ENCODE measurements at regions not wholly inside any gene's neighbourhood (a gene's known extent, or its start where the extent isn't known, plus 50 kb on each side); places are given as distances from the start of the nearest gene placed in this dataset.

DNA sequence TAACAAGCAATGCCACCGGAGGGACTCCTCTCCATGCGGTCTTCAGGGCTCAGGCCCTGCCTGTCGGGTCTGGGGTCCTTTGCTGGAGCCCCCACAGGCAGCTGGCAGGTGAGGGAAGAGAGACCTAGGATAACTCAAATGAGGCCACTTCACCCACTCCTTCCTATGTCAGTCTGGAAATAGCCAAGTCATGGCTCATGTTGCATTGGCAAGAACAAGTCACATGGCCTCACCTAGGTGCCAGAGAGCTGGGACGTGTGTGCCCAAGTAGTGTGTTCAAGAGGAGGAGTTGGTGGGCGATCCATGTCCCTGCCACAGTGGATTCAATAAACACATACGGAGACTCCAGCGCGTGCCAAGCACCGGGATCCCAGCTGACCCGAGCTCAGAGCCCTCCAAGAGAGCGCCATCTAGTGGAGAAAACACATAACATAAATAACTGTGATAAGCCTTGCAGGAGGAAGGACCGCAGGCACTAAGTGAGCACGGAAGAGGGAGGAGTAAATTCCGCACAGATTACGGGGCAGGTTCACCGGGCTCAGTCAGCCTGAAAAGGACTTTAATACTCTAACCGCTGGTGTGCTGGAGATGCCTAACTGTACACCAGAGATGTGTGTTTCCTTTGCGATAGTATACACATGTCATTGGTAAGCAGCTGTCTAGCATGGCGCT, 580.8 kb downstream of the CCDC171 start:
- peak; percentile 25 for DNase-seq (ENCODE audit: low read depth)

DNA sequence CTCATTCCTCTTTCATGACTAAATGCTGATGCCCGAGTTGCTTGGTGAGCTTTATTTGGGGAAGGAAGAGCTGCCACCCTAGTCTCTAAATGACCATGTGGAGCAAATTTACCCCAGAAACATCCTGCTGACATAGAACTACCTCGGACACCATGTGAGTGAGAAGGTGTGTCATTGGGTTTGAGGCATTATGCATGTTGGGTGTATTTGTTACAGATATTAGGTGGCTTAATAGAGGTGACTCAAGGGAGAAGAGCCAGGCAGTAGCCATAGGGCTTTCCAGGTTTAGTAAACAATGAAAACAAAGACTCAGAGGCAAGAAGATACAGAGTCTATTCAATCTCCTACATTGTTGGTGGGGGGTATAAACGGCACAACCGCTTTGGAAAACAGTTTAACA, 581.5 kb downstream of the CCDC171 start:
- no peak for DNase-seq (ENCODE audit: low read depth)

DNA sequence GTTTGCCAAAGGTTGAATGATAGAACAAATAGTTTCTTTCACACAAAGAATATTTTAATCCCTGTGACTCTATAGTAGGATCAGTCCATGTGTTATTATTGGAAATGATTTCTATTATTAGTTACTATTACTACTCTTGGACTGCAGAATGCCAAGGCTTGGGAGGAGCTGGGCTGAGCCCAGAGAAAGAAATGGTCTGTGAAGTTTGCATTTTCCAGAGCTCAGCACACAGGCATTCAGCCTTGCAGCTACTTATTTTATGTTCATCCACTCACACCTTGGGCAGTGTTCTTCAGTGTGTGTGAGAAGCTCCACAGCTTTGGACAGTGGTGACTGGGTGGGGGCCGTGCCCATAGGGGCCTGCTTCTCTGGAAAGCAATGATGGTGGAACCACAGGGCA, 583.1 kb downstream of the CCDC171 start:
- DNase-seq (ENCODE audit: low read depth), result no peak

DNA sequence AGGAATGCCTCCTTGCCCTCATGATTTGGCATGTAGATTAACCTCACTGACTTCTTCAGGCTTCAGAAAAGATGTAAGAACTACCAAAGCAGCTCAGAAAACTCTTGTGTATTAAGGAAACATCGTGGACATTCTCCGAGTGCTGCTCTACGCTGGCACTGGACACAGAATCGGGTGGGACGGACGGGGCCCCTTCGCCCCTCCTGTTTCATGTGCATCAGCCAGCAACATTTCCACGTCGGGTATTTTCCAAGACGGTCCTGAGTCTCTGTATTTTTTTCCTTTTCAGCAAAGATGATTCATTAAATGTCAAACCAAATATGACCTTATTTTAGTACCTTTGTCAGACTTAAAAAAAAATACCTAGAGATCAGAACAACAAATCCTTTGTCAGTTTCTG, 583.6 kb downstream of the CCDC171 start:
- no peak for DNase-seq (ENCODE audit: low read depth)

DNA sequence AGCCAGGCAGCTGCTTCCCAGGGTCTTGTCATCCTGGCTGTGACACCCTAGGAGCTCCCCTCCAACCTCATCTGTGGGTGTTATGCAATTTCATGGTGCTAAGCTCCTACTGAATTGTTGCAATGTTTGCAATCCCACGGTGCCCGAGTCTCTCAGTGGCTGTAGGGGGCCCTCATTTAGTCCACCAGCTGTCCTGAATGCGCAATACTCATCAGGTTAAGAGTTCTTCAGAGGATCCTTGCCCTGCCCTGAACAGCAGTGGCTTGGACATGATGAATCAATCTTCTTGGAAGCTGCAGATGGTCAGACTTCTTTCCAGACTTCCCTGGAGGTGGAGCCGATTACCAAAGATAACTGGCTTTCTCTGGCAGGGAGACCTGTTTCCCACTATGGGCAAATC, 584.1 kb downstream of the CCDC171 start:
- peak; percentile 31 for DNase-seq (ENCODE audit: low read depth)

DNA sequence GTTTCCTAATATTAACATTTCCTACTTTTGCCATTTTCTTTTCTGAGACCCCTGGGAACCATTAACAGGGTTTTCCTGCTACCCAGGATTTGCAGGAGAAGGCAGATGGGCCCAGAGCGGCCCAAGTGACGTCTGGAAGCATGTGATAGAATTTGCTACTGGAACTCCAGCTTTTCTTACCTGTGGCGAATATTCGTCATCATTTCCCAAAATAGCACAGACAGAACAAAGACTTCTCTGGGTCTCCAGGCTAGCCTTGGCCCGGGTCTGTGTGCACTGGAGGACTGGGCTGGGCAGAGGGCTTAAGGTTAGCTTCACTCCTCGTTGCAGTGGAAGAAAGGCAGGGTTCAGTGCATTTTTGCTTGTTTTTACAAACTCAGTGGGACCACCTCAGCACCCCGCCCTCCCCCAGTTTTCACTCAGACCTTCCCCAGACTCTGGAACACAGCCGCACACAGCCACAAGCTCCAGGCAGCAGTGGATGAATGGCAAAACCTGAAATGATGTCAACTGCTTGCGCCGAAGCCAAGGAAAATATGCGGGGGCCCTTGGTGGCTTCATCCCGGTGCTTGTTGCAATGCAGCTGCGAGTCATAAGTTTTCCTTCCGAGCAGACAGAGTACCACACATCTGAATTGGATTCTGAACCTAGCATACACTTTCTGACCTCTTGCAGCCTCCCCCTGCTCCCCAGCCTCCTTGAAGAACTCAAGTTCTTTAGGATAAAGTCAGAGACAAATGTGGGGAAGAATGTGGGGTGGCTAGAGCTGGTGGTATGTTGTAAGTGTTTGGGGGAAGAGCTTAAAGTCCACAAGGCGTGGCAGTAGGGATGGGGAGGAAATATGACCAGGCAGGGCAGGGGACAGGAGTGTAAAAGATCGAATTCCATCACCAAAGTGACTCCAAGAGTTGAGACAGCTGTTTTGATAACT, 586.0 kb downstream of the CCDC171 start:
- DNase-seq (ENCODE audit: low read depth), result peak; percentile 19

DNA sequence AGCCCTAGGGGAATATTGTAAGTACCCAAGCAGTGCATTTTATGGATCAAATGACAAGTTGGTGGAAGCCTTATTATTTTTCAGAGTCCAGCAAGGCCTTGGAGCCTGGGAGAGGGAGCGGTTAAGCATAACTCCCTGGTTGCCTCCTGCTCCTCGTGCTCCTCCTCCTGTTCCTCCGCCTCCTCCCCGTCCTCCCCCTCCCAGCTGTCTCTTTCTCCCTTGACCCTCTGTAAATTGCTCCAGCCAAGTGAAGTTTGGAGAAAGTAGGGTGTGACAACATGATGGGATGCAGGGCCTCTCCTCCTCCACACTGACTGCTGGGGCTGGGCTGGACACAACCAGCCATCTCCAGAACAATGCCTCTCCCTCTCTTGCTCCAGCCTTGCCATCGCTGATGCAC, 586.9 kb downstream of the CCDC171 start:
- DNase-seq (ENCODE audit: low read depth), result no peak

DNA sequence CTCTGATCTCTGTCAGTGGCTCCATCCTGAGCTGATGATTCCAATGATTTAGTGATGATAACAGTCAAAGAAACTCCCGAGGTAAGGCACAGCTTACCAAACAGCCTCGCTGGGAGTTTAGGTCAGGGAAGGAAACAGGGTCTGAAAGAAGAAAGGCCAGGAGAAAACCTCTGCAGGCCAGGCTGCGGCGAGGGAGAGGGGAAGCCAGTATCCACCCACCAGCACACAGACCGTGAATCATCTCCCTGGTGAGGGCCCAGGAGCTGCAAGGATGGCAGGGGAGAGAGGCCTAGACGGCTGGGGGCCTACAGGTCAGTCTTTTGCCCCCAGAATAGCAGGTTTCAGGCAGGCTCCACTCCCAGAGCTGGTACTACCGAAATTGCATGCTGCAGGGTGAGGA, 590.5 kb downstream of the CCDC171 start:
- no peak for DNase-seq (ENCODE audit: low read depth)

DNA sequence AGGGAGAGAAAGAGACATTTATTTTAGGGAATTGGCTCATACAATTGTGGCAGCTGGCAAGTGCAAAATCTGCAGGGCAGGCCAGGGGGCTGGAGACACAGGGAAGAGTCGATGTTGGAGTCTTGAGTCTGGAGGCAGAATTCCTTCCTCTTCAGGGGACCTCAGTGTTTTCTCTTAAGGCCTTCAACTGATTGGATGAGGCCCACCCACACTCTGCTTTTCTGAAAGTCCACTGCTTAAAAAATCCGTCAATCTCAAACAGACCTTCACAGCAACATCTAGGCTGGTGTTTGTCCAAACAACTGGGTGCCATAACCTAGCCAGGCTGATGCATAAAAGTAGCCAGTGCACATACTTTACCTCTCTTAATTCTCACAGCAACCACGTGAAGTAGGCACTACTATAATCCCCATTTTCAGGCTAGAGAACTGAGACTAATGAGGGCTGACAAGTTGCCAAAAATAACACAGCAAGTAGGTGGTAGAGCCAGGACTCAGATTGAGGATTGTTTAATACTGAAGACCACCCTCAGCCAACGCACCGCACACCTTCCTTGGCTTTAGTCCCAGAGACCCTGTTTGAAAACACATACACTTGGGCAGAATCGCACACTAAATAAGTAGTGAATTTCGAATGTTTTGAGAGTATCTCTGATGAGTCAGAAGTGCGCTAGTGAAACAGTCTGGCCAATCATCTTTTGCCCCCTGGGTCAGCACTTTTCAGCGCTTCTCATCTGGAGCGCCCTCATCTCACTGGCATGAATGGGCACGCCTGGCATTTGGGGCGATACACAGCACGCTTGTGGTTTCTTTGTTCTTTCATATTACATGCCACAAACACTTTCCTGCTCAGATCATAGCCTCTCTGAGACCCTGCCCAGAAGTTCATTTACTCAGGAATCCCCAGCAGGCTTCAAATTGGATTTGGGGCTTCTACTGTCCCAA, 591.4 kb downstream of the CCDC171 start:
- no peak for DNase-seq (ENCODE audit: low read depth)

DNA sequence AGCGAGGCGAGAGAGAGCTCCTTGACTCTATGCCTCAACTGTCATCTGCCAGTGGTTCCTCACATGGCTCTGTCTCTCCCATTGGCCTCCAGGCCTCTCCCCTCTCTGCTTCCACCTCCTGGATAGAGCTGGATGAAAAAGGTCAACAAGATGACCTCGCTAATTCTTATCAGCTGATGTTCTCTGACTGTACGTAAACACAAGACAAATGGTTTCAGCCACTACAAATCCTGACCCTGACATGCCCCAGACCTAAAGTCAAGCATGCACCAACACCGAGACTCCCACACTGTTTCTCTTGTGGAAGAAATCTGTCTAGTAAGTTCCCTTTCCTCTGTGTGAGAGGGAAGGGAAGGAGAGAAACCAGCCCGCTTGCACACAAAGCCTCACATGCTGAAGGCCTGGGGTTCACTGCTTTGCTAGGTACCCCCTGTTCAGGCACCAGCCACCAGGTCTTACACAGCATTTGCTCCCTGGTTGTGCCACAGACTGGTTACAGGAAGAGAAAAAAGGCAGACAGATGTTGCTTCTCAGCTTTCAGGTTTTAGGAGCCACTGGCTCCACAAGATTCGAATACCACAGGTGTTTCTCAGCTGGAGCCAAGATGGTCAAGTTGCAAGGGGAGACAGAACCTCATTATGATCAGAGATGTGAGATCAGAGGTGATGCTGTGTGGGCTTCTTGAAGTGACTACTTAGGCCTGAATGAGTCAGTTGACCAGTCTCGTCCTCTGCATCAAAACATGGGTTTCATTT, 592.5 kb downstream of the CCDC171 start:
- no peak for DNase-seq (ENCODE audit: low read depth)

DNA sequence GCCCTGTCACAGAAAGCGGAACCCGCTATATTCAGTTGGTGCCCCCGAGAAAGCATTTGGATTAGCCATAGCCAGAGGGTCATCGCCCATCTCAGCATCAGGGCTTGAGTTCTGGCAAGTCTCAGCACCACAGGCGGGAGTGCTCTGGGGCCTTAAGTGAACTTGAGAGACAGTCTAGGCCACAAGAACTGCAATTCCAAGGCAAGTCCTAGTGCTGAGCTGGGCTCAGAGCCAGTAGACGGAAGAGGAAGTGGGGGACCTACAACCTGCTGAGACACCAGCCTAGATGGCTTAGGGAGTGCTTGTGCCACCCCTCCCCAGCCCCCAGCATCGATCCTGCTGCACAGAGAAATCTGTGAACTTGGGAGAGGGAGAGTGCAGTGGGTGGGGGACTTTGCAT, 594.9 kb downstream of the CCDC171 start:
- no peak for DNase-seq (ENCODE audit: low read depth)

DNA sequence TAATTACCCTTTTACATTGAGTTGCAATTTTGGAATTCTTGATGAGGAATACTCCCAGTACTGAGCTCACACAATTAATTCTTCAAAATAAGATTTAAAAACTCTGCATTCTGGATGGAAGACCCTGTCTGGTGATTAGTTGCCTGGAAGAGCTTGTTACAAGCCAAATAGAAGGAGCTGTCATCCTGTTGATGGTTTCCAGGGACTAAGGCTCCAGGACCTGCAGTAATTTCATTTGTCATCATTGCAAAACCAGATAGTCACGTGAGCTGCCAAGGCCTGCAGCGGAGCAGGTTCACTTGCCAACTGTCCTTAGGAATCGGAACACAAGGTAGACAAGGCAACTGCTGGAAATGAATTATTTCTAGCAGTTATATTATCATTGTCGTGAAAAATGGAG, 597.7 kb downstream of the CCDC171 start:
- DNase-seq (ENCODE audit: low read depth), result no peak

DNA sequence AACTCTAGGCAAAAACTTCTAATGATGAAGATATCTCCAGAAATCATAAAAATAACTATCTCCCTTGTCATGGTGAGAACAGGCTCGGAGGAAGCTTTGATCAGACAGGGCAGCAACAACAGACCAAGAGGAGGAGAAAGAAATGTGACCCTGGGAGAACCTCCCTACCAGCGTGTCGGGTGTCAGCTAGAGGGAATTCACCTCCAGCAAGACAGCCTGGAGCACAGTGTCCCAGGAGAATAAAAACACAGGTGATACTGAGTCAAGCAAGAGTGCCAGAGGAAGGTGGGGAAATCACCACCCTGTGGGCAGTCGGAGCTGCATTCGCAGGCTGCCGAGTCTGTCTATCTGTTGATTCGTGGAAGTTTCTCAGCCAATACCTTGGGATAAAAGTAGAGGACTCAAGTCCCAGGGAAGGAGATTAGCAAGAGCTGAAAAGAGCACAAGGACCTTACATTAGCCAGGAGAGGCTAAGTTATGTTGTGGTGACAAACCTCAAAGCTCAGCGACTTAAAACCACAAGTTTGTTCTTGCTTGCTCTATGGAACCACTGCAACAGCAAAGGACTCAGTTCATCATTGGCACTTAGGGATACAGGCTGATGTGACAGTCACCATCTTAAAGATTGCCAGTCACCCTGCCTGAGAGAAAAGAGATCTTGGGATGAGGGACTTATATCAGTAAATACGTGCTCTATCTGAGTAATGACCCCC, 598.3 kb downstream of the CCDC171 start:
- DNase-seq (ENCODE audit: low read depth), result no peak

DNA sequence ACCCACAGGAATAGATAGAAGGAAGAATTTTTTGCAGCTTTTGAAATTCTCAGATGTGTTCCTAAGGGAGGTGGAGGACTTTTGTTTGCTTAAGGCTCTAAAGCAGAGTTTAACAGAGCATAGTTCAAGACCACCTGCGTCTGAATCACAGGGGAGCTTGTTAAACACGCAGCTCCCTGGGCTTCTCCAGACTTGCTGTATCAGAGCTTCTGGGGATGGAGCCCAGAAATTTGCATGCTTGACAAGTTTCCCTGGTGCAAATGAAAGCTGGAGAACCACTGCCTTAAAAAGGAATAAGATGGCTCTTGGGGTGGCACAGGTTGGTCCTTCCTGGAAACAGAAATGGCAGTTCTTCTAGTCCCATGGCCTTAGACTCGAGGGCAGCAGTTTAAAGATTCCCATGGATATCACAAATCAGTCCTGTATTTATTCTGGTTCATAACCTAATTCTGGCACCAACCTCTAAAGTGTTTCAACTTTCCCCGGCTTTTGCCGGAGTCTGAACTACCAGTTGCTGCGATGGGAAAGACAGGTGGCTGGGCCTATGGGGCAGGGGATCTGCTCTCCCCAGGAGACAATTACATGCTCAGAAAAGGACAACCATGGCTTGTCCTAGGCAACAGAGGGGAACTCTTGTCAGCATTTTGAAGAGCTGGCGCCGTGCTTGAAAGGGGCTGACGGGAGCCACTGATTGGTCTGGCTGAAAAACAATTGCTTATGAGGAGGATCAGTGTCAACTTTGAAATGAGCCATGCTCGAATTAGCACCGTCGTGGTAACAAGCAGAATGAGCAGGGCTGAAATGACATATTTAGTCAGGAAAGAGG, 599.6 kb downstream of the CCDC171 start:
- DNase-seq (ENCODE audit: low read depth), result no peak

DNA sequence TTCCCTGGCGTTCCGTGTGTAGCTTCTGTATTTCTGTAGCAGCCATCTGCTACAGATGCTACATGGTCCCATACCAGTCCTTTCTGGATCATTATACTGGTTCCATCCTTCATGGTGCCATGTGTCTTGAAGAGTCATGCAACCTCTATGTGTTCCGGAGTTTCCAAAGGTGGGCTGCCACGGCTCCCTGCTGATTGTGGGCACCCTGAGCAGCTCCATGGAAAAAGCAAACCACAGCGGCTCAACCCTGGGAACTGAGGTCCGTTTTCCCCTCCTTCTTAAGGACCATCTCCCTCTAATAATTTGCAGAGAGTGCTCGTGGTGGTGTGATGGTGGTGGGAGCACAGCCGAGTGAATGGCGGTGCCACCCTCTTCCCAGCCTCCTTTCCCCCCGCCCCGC, 600.4 kb downstream of the CCDC171 start:
- DNase-seq (ENCODE audit: low read depth), result no peak

DNA sequence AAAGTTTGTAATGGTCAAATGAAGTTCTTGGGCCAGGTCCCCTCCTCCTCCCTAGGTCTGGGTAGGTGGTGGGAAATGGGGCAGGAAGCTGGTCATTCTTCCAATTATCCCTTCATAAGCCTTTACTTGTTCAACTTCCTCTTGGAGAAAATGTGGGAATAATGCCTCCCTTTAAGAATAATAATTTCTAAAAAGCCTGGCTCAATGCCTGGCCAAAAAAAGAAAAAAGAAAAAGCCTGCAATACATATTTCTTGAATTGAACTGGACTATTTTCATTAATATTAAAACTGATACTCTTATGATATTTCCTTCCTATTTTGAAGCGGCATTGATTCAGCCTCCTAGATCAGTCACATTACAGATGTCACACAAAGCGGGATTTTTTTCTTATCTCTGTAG, 600.9 kb downstream of the CCDC171 start:
- DNase-seq (ENCODE audit: low read depth), result no peak

DNA sequence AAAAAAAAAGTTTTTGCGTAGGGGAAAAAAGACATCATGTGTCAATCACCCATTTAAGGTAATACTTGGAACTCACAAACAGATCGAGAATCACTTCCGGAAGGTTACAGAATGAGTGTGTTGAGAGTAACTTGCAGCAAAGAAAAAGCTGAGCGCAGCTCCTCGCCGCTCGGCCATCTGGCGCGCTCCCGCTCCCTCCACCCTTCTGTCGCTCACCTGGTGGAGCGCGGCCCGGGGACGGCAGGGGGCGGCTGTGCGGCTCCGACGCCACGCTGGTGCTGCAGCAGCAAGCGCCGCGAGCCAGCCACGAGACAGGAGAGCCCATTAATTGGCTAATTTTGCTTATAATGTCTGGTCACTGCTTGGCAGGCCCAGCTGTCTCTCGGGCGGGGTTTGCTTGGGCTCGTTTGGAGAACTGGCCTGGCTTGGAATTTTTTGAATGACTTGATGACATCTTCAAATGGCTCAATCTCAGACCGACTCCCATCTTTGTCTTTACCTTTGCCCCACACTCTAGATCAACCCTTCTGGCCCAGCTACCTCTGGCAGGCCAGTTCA, 601.8 kb downstream of the CCDC171 start:
- DNase-seq (ENCODE audit: low read depth), result no peak

DNA sequence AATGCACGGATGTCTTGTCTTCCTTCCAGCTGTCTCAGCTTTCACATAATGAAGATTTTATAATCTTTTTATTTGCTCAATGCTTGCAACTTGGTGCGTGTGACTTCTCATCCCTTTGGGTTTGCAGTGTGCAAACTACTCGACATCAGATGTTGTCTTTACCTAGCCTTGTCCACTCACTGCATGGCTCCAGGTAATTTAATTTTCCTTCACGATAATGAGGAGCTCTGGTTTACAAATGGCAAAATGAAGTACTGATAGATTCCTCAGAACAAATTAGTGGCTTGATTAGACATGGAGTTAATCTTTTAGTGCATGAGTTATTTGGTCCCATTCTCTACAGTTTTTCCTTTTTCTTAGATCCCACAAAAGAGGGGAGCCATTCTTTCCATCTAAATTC, 603.0 kb downstream of the CCDC171 start:
- no peak for DNase-seq (ENCODE audit: low read depth)

DNA sequence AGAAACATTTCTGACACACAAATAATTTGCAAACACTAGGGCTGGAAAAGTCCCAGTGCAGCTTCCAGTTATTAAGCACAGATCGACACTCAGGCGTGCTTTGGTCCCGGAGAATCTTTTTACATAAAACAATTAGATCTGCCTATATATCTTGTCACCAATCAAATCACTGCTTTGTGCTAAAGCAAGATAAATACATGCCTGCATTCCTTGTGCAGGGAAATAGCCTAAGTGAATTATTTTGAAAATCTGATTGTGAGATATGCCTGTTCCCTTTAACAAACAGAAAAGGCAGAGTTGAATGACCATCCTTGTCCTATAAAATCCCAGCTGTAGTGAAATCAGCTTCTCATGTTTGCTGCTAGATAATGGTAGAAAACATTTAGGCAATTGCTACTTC, 604.4 kb downstream of the CCDC171 start:
- no peak for DNase-seq (ENCODE audit: low read depth)

DNA sequence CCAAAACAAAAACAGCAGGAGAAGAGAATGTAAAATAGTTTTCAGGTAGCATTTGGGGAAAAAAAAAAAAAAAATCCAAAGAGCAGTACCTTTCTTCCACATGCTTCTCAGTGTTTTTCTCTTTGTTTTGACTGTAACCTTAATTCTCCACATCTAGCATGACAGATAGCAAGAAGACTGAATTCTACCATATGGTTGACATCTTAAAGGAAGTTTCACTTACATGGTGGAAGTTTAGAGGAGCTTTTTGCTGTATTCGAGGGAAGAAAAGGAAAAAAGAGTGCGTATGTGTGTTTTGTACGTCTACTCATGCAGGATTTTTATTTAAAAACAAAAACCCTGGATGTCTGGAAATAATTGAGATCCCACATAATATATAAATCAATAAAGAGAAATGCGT, 604.8 kb downstream of the CCDC171 start:
- DNase-seq (ENCODE audit: low read depth), result no peak

Measured in GM04503 (cell line).